CD4-positive, alpha-beta T cell treated with Interleukin-4 for 4 hours (primary cell): ENCODE measurements at regions not wholly inside any gene's neighbourhood (a gene's known extent, or its start where the extent isn't known, plus 50 kb on each side); places are given as distances from the start of the nearest gene placed in this dataset.
"Not testable (repeated sequence)": the region's sequence is repeated elsewhere in the genome, so short reads cannot be mapped to it uniquely, and the experiment has no call there.

ENCODE experiments used
- DNase-seq: peaks from one replicate; pipeline ENCODE4 v3.0.0-alpha.2; 2020

DNA sequence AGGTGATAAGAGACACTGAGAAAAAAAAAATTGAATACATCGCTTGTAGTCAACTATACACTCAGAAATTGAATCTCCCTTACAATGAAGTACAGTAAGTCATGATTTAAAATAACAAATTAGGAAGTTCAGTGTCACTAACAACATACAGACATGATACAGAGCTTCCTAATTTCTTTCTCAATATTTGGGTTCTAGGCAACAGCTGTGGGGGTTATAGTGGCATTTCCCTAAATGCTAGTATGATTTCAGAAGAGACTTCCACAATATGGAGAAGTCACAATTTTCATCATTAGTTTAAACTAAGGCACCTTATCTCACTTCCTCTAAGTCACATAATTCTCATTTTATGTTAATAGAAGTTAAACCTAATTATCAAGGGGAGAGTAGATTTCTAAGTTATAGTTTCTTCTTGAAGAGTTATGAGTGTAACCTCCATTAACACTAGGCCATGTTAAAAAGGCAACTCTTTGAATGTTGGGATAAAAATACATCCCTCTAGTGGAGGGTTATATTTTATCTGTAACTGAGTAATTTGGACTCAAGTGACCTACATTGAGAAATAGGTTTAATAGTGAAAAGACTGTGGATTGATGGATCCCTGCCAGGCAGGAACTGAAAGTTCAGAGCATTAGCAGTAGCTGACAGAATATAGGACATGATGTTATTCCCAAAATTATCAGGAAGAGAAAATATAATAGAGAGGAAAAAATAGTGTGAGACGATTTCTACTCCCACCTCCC is 286.0 kb upstream of the SUCLG2 start:
- DNase-seq = no peak

DNA sequence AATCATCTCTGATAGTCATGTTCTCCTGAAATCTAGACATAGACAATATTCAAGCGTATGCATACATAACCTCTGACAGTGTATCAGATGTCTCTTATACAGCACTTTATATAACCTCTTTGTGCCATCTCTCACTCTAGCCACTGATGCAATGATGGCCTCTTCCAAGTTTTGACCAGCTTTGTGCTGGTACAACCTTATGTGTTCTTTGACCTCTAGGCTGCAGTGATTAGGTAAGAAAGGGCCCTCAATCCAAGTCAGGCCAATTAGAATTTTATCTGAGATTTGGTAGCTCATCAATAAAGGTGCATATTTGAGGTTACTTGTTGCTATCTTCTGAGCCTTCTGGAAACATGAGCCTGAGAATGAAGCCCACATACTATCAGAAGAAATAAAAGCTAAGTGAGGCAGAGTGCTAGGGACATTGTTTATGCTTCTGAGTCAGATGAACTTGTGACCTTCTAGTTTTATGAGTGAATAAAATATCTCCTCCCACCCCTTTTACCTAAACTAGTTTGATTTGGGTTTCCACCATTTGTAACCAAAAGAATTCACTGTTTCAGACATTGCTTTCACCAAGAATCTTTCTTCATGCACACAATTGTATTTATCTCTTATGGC is 283.2 kb upstream of the SUCLG2 start:
- no peak for DNase-seq

DNA sequence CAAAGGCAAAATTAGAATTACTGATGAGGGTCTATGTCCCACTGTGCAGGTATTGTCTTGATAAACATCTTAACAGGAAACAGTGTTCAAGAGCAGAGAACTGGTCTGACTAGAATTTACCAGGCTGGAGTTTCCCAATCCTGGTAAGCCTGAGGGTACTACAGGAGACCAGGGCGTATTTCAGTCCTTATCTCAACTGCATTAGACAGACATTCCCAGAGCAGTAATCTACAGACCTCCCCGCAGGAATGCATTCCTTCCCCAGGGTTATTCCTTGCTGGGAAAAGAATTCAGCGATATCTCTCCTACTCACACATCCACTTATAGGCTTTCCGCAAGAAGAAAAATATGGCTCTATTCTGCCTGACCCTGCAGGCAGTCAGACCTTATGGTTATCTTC is 276.0 kb upstream of the SUCLG2 start:
- DNase-seq = not testable (repeated sequence)

DNA sequence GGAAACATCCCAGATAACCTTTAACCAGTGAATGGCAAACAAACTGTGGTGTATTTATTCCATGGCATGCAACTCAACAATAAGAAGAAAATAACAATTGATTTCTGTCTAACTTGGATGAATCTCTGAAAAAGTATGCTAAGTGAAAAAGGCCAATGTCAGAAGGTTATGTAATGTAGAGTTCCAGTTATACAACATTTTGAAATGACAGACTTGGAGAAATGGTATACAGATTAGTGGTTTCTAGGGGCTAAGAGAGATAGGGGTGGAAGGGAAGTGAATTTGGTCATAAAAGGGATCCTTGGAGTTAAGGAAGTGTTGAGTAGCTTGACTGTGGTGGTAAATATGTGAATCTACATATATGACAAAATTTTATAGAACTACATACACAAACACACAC is 269.4 kb upstream of the SUCLG2 start:
- DNase-seq = no peak

DNA sequence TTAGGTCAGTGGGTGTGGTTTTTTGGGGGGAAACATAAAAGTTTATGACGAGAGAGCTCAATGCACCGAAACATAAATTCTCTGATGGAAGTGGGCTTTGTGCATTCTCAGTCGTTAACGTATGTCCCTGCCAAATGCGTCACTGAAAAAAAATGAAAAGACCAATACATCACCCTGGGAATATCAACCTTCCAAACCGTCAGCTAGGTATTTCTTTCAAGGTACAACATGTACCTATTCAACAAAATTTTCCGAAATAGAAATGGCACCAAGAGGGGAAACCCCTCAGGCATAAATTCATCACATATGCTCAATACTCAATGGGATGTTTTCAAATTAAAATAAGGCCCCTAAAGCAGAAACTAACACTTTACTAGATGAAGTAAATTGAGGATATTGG is 266.6 kb upstream of the SUCLG2 start:
- no peak for DNase-seq

DNA sequence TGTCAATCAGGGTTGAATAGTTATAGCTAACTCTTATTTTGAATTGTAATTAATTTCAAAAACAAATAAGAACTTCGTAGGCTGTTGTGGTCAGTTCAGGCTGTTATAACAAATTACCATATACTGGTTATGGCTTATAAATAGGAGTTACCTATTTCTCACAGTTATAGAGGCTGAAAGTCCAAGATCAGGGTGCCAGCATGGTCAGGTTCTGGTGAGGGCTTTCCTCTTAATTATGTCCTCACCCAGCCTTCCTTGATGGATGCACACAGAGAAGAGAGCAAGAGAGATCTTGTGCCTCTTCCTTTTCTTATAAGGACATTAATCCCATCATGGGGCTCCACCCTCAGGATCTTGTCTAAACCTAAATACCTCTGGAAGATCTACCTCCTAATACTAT is 265.9 kb upstream of the SUCLG2 start:
- DNase-seq = no peak

DNA sequence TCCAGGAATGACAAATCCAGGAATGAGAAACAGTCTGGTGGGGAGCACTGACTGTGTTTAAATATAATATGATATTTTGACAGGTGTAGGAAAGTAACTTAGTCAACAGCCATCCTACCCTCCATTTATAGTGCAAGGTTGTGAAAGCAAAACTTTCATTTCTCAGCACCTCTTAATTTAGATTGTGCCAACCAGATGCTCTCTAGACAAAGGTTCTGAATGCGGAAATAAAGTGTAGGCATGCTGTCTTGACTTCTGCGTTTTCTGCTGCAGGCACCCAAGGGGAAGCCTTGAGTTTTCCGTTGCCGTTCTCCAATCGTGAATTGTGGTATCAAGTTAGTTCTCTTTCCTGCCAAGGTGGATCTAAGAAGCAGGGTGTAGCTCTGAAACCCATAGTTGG is 261.9 kb upstream of the SUCLG2 start:
- no peak for DNase-seq

DNA sequence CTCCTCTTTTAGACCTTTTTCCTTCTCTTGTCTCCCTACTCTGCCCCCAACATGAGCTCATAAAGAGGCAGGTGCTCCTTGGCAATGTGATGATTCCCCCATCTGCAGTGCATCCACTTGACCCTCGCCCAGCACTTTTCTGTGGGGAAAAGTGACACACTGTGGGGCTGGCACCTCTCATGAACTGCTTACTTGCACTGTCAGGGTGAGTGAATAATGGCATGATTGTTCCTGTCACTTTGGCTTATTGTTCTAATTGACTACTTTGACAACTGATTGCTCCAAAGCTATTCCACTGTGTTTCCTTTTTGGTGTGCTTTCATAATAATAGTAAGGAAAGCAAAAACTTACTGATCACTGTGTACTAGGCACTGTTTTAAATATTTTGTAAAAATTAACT is 253.3 kb upstream of the SUCLG2 start:
- no peak for DNase-seq

DNA sequence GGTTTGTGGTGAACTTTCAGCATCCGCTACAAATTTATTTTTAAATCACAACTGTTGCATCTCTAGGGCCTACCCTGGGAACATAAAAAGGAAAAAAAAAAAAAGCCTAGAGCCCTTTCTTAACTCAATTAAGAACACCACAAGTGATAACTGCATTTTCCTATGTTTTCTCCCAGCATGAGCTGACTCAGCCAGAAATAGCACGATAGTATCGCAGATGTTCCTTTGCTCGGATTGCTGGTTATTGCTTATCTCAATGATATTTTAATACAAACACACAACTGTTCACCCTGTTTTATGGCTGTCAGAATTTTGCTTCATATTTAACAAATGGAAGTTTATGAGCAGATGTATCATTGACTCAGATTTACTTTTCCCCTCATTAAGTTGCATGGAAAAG is 251.8 kb upstream of the SUCLG2 start:
- no peak for DNase-seq

DNA sequence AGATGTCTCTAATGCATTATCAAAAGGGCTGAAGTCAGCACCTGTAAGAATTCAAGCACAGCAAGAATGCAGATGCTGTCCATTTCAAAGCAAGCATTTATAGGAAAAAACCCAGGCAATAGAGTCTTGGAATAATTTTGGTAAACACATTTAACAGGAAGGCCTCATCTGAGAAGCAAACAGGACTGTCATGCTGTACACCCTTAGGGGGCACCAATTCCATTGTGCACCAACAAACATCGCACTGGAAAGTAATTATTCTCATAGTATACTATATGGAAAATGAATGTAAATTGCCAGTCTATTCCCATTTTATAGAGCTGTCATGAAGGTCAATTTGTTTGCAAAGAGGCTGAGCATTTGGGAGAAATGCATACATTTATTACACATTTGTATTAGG is 247.3 kb upstream of the SUCLG2 start:
- DNase-seq = peak; percentile 5

DNA sequence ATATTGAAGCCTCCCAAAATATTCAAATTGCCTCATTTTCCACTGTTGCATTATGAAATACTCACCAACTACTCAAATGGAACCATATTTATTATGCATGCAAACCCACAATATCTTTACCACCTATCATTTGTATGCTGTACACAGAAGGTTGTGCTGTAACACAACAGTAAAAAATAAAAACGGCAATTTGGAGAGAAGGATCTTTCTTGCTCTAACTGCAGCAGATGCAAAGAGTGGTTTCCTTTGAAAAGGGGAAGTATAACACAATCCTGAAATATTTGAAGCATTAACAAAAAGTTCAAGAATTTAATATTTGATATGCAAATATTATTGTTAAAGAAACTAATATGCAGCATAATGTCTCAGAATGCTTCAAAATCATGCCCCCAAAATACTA is 244.5 kb upstream of the SUCLG2 start:
- no peak for DNase-seq

DNA sequence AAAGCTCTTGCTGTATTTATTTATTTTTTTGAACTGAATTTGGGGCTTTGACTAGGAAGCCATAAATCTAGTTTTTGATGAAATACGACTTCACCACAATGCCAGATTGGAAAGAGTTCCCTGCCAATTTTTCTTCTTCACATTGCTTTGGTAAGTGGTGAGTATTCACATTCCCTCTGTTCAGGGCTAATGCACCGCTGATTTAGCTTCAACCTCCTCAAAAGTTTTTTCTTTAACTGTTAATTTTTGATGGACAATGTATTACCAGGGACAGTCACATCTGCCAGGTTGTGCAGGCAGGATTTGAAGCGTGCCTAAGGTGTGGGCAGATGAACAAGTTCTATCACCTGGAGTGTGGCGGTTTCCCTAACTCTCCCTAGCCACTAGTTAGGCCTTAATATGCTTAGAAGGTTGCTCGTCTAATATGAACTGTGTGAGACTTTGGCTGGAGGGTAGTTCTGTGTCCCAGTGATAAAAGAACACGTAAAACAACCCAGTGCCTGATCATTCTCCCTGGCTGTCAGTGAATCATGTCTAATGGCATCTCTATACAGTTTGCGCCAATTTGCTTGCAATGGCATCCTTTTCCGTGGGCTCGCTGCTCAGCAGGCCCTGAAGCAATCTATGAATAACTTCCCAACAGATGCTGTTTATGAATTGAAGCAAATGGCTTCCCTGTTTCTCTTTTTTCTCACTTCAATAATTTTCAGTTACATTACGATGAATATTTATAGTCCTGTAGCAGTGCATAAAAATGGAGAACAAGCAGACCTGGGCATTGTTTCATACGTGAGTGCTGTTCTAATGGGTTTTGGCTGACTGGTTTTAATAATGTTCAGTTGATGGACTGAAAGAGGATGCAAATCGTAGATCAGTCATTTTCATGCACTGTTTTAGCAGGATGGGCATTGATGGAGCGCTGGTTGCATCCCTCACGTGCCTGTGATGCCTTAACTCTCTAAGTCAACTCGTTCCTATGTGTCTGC is 243.2 kb upstream of the SUCLG2 start:
- no peak for DNase-seq

DNA sequence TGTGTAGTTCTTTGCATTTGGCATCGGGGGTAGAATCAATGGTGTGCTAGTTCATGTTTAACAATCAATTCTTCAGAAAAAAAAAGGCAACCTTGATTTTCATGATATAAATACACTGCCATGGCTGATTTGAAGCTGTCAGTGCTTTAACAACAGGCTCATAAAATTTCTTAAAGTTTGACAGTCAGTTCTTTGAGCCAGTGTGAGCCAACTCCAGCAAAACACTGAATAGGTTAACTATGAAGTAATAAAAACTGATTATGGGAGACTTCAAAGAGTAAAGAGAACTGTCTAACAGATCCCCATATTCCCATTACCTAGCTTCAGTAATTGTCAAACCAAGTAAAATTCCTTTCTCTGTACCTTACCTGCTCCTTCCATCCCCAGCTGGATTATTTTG is 241.7 kb upstream of the SUCLG2 start:
- no peak for DNase-seq

DNA sequence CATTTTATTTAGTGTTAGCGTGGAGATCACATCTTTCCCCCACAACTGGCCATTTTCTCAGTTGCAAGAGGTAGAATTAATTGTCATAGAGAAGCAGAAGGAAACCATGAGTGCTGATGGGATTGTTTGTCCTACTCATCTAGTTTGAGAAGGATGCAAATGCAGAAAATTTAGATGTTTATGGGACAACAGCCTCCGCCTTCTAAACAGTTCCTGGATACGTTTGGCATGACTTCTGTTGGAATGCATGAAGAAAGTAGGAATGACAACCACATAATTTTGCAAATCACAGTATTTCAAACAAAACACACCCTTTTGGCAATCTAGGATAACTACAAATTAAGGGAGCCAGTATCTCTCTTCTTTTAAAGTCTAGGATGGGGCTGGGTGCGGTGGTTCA is 240.1 kb upstream of the SUCLG2 start:
- DNase-seq = no peak

DNA sequence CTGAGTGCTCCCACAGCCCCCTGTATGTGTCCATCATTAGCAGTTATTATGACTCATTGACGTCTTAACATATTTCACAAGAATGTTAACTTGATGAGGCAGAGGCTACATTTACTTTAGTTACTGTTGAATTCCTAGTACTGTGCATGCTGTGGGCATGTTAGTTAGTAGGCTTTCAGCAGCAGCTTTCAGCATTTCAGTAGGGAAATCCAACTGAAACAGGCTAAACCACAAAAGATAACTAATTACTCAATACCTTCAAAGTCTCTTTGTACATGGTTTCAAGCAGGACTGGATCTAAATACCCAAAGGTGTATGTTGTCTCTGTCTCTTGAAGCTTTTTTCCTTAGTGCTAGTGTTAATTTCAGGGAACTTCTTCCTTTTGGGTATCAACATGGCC is 229.9 kb upstream of the SUCLG2 start:
- DNase-seq = no peak

DNA sequence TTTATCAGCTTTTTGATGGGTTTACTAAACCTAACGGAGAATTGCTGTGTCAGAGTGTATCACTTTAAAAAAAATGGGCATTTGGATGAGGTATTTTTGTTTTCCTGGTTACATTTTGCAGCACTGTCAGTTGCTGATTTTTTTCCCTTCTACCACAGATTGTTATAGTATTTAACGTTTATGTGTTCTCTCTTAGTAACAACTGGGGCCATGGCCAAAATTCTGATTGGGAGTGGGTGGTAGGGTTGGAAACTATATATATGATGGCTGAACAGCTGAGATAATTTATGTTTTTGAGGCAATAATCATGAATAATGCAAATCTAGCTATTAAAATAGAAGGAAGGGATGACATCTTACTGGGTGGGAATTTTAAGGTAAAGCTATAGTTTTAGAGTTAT is 229.4 kb upstream of the SUCLG2 start:
- no peak for DNase-seq

DNA sequence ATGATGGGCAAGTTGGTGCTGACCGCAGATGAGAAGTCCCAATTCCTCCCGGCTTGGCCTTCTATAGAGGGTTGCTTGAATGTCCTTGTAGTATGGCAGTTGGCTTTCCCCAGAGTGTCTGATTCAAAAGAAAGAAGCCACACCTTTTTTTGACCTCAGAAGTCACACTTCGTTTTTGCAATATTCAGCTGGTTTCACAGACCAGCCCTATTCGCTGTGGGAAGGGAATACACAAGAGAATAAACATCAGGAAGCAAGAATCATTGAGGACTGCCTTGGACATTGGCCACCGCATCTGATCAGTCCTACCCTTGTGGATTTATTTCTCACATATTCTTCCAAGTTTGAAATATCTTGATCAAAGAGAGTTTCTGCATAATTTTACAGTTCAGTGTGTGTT is 228.6 kb upstream of the SUCLG2 start:
- no peak for DNase-seq

DNA sequence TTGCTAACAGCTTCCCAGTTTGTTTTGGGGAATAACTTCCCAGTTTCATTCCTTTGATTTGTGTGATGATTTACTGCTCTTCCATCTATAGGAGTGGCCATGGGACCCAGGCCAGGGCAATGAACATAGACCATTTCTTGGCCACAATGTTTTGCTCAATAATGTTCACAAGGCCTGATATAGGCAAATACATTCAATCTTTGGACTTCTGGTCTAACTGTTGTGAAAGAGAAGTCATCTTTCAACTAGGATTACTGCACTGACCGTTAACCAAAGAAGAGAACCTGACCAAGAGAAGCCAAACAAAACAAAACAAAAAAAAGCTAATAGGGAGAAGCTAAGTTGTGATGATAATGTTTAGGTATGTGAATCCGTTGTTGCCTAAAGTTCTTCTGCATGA is 221.8 kb upstream of the SUCLG2 start:
- DNase-seq = no peak

DNA sequence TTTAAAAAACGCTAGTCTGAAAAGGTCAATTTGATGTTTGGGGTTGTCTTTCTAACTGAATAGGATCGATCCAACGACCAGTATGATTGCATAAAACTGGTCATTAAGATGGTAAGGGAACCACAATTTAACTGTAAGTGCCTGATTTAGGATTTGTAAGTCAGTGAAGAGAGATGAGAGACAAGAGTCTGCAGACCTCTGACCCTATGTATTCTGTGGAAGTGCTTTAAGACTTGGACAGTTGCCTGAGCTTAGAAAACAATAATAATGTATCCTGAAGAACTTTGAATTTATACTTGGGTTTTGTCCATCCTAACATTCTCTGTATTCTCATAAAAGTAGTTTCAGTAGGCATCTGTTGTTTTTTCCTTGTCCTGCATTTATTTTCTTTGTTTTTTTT is 221.4 kb upstream of the SUCLG2 start:
- DNase-seq = no peak

DNA sequence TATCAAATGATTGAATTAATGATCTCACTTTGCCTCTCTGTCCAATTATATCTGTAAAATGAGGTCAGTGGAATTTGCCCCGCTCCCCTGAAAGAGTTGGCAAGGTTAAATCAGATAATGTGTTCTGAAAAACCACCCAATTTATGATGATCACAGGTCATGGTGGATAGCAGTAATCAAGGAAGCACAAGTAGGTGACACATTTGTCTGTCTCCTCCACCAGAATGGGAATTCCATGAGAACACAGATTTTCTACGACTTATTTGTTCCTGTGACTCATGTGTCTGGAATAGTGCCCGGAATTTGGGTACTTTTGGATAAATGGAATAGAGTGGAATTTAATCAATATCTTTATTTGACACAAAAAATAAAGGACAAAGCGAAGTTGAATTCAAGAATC is 220.9 kb upstream of the SUCLG2 start:
- no peak for DNase-seq

DNA sequence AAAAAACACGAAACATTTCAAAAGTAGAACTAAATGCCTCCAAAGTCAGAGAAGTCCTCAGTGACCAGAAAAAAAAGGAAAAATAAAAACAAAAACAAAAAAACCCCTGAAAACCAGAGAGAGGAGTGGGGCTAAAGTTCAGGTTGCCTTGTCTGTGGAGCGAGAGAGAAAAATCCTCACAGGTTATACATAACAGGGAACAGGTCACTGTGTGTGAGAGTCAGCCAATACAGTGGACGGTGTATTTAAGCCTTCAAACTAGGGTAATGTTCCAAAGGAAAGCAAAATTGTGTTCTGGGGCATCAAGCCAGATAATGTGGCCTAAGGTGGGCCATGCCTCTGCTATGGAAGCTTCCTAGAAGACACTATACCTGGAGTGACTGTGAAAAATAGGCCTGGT is 216.1 kb upstream of the SUCLG2 start:
- no peak for DNase-seq

DNA sequence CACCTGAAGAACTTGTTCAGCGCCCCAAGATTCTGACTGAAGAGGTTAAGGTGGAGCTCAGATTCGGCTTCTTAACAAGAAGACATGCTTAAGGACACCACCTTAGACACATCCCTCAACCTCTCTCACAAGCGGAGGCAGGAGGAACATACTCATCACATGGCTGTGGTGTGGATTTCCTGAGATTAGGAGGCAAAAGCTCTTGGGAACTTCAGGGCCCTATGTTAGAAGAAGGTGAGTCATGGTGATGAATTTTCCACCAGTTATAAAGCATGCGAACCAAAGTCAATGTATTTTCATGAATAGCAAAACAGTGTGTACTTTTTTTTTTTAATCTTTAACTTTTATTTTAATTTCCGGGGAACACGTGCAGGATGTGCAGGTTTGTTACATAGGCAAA is 212.2 kb upstream of the SUCLG2 start:
- no peak for DNase-seq

DNA sequence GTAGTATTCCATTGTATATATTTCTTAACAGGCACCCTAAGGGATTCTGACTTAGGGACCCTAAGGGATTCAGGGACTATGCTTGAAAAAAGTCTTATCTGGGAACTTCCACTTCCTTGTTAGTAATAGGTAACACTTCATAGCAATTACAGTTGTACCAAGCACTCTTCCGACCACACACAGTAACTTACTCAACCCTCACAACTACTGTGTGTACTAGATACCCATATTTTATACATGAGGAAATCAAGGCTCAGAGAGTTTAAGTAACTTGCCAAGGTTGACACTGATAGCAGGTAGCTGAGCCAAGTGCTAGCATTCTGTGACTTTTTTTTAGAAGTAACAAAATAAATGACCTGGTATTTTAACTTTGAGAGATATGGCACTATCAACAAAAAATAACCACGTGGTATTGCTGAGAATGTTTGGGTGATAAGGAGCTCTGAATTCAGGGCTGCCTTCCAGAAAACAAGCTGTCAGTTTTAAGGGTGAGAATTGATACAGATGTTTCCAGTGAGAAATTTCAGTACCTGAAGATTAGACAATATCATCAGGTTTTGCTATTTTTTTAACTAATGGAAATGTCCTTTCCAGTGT is 210.3 kb upstream of the SUCLG2 start:
- no peak for DNase-seq

DNA sequence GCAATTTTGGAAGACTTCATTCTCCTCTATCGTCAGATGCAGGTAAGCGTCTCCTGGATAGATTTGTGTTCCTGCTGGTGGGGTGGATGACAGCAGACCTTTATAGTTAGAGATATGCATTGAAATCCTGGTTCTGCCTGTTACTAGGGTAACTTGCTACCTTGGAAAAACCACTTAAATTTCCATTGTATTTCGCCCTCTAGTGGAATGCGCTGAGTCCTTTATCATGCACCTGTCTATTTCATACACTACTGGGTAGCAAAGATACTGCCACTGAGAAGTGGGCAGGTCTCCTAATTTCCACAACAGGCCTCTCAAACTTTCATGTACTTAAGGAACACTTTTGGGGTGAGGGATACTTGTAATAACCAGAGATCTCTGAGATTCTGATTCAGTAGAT is 209.5 kb upstream of the SUCLG2 start:
- no peak for DNase-seq
